ENCODE measurements at regions not wholly inside any gene's neighbourhood (a gene's known extent, or its start where the extent isn't known, plus 50 kb on each side); places are given as distances from the start of the nearest gene placed in this dataset.

GRCh38 chr9:90147426-90147825, 495.2 kb downstream of the DIRAS2 start:
- Histone ChIP-seq H3F3A (replicated peaks; ENCODE audit: low read depth) (no peaks in the 10 kb centered on the region), H2AFZ (no peak overlapping the region), H4K20me1 (replicated peaks; ENCODE audit: insufficient read depth) (no peaks in the 10 kb centered on the region), H3K9me2 (ENCODE audit: insufficient read depth) (0 out of 2 replicates have a peak, but pooled peaks cover 4% of the 10 kb centered on the region), H3K4me1 (ENCODE audit: insufficient read depth) (no peaks in the 10 kb centered on the region), H3K27ac (ENCODE audit: low read depth) (no peak overlapping the region), H3K4me2 (no peak overlapping the region), H3K4me3 (no peak overlapping the region), H3K79me2 (replicated peaks; ENCODE audit: insufficient read depth) (no peaks in the 10 kb centered on the region), H3K27me3 (ENCODE audit: insufficient read depth) (no peaks in the 10 kb centered on the region), H3K36me3 (ENCODE audit: insufficient read depth) (0 out of 2 replicates have a peak, but pooled peaks cover 3% of the 10 kb centered on the region)
- Mint-ChIP-seq H3K4me3 (no peak overlapping the region), H3K27me3 (ENCODE audit: insufficient read depth, low read depth, poor library complexity) (no peaks in the 10 kb centered on the region), H3K27ac (no peak overlapping the region), H3K36me3 (ENCODE audit: low read depth) (no peaks in the 10 kb centered on the region; the same call in 2 of the 3 replicates), H3K4me1 (peaks cover 2% of the 10 kb centered on the region; the same call in 1 of the 3 replicates), H3K9me3 (peaks cover 21% of the 10 kb centered on the region)
- ATAC-seq (no peak), DNase-seq (ENCODE audit: low spot score) (no peak)
- TF ChIP-seq JUNB (IDR thresholded peaks at IDR 0.05; ENCODE audit: unreplicated experiment) (no peak), CREB1 (CRISPR knock-in tag; IDR thresholded peaks at IDR 0.05; ENCODE audit: low read depth) (no peak), ZNF331 (CRISPR knock-in tag; IDR thresholded peaks at IDR 0.05; ENCODE audit: low read depth) (no peak)

DNA sequence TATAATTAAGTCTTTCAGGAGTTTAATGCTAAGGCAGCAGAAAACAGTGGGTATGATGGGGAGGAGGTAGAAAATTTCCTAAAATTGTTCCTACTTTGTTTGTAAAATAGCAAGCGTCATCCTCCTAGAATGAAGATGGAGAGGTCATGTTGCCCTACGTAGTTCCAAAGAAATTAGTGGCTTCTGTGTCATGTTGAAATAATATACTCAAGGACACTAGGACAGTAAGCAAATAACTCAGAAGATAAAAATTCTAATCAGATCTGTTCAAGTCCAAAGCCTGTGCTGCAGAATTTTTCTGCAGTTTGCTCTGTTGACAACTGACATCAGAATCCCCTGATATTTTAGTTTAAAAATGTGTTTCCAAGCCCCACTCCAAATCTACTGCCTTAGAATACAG, 486.3 kb downstream of the DIRAS2 start:
- H3K4me3 ChIP-seq = no peak overlapping the region
- no peak for TF ChIP-seq CREB1 (CRISPR knock-in tag; IDR thresholded peaks at IDR 0.05; ENCODE audit: low read depth)
- TF ChIP-seq ZNF114 (CRISPR knock-in tag; IDR thresholded peaks at IDR 0.05) = no peak
- TF ChIP-seq NANOG (IDR thresholded peaks at IDR 0.05; ENCODE audit: borderline replicate concordance) = no peak
- TF ChIP-seq JUNB (IDR thresholded peaks at IDR 0.05; ENCODE audit: unreplicated experiment) = no peak
- no peak for TF ChIP-seq POLR2AphosphoS5 (IDR thresholded peaks at IDR 0.05; ENCODE audit: low read depth)
- no peak for TF ChIP-seq EZH2phosphoT487 (IDR thresholded peaks at IDR 0.05; ENCODE audit: unreplicated experiment)
- TF ChIP-seq ZNF462 (CRISPR knock-in tag; IDR thresholded peaks at IDR 0.05) = no peak
- no peak for TF ChIP-seq EZH2 (IDR thresholded peaks at IDR 0.05; ENCODE audit: low read depth, unreplicated experiment)
- TF ChIP-seq, protein P1, sequence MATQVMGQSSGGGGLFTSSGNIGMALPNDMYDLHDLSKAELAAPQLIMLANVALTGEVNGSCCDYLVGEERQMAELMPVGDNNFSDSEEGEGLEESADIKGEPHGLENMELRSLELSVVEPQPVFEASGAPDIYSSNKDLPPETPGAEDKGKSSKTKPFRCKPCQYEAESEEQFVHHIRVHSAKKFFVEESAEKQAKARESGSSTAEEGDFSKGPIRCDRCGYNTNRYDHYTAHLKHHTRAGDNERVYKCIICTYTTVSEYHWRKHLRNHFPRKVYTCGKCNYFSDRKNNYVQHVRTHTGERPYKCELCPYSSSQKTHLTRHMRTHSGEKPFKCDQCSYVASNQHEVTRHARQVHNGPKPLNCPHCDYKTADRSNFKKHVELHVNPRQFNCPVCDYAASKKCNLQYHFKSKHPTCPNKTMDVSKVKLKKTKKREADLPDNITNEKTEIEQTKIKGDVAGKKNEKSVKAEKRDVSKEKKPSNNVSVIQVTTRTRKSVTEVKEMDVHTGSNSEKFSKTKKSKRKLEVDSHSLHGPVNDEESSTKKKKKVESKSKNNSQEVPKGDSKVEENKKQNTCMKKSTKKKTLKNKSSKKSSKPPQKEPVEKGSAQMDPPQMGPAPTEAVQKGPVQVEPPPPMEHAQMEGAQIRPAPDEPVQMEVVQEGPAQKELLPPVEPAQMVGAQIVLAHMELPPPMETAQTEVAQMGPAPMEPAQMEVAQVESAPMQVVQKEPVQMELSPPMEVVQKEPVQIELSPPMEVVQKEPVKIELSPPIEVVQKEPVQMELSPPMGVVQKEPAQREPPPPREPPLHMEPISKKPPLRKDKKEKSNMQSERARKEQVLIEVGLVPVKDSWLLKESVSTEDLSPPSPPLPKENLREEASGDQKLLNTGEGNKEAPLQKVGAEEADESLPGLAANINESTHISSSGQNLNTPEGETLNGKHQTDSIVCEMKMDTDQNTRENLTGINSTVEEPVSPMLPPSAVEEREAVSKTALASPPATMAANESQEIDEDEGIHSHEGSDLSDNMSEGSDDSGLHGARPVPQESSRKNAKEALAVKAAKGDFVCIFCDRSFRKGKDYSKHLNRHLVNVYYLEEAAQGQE (IDR thresholded peaks at IDR 0.05; ENCODE audit: unreplicated experiment) = no peak
- no peak for TF ChIP-seq ZNF331 (CRISPR knock-in tag; IDR thresholded peaks at IDR 0.05; ENCODE audit: low read depth)
- TF ChIP-seq, protein P2, sequence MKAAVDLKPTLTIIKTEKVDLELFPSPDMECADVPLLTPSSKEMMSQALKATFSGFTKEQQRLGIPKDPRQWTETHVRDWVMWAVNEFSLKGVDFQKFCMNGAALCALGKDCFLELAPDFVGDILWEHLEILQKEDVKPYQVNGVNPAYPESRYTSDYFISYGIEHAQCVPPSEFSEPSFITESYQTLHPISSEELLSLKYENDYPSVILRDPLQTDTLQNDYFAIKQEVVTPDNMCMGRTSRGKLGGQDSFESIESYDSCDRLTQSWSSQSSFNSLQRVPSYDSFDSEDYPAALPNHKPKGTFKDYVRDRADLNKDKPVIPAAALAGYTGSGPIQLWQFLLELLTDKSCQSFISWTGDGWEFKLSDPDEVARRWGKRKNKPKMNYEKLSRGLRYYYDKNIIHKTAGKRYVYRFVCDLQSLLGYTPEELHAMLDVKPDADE (IDR thresholded peaks at IDR 0.05) = no peak

More for the DNA sequence above, 486.3 kb downstream of the DIRAS2 start:
- ATAC-seq (no peak), DNase-seq (ENCODE audit: low spot score) (no peak)
- H3K27ac Mint-ChIP-seq = no peak overlapping the region
- no peak overlapping the region for H2AFZ ChIP-seq
- H3K4me1 ChIP-seq (ENCODE audit: insufficient read depth) = no peaks in the 10 kb centered on the region
- H3K27ac ChIP-seq (ENCODE audit: low read depth) = no peak overlapping the region
- H4K20me1 ChIP-seq (replicated peaks; ENCODE audit: insufficient read depth) = no peaks in the 10 kb centered on the region
- H3K36me3 ChIP-seq (ENCODE audit: insufficient read depth) = no peaks in the 10 kb centered on the region
- H3K27me3 Mint-ChIP-seq (ENCODE audit: insufficient read depth, low read depth, poor library complexity) = no peaks in the 10 kb centered on the region
- no peak overlapping the region for H3K4me3 Mint-ChIP-seq
- 0 out of 3 replicates have a peak, but pooled peaks cover 2% of the 10 kb centered on the region for H3K4me1 Mint-ChIP-seq
- no peaks in the 10 kb centered on the region for H3K36me3 Mint-ChIP-seq (ENCODE audit: low read depth)
- H3K9me3 Mint-ChIP-seq = peaks cover 5% of the 10 kb centered on the region; the same call in 1 of the 3 replicates
- H3K4me2 ChIP-seq = no peak overlapping the region
- no peaks in the 10 kb centered on the region for H3K79me2 ChIP-seq (replicated peaks; ENCODE audit: insufficient read depth)
- no peaks in the 10 kb centered on the region for H3F3A ChIP-seq (replicated peaks; ENCODE audit: low read depth)
- H3K27me3 ChIP-seq (ENCODE audit: insufficient read depth) = no peaks in the 10 kb centered on the region
- no peaks in the 10 kb centered on the region for H3K9me2 ChIP-seq (ENCODE audit: insufficient read depth)

Data from GM23338 (cell line).